Right renal pelvis (tissue), 4 donors: ENCODE measurements at regions not wholly inside any gene's neighbourhood (a gene's known extent, or its start where the extent isn't known, plus 50 kb on each side); places are given as distances from the start of the nearest gene placed in this dataset.

ENCODE experiments used
- DNase-seq, 4 donors: peaks; one replicate each; pipeline ENCODE4 v3.0.0-alpha.2; 2013; ENCODE audit warnings: low read depth in 4 of 4, low spot score in 3 of 4, missing footprints in 1 of 4

GRCh38 chr4:74674750-74675149 is 119.6 kb downstream of the BTC start:
- no peak for DNase-seq

GRCh38 chr4:74675673-74676279 is 118.5 kb downstream of the BTC start:
- DNase-seq = peak in 2 of 4 donors; percentile 24 to 38

GRCh38 chr4:74682567-74683359 is 111.6 kb downstream of the BTC start:
- DNase-seq = no peak

GRCh38 chr4:74692972-74693371 is 101.4 kb downstream of the BTC start:
- no peak for DNase-seq
